ENCODE measurements at regions not wholly inside any gene's neighbourhood (a gene's known extent, or its start where the extent isn't known, plus 50 kb on each side); places are given as distances from the start of the nearest gene placed in this dataset.

DNA sequence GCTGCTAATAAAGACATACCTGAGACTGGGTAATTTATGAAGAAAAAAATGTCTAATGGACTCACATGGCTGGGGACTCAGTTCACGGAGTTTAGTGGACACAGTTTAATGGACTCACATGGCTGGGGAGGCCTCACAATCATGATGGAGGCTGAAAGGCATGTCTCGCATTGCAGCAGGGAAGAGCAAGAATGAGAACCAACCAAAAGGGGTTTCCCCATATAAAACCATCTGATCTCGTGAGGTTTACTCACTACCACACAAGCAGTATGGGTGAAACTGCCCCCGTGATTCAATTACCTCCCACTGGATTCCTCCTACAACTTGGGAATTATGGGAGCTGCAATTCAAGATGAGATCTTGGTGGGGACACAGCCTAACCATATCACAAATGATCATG lies 1181.2 kb downstream of the PCDH9 start:
- Histone ChIP-seq H3K4me2 (ENCODE audit: control insufficient read depth, insufficient read depth) (no peak overlapping the region), H3K79me2 (ENCODE audit: control insufficient read depth, insufficient read depth, low read length) (no peaks in the 10 kb centered on the region), H4K20me1 (ENCODE audit: control insufficient read depth, insufficient read depth) (no peaks in the 10 kb centered on the region), H3K9me3 (replicated peaks; ENCODE audit: control insufficient read depth, insufficient read depth, low read length) (no peaks in the 10 kb centered on the region; the same call in 2 of the 3 replicates), H3K4me3 (no peak overlapping the region), H3K36me3 (ENCODE audit: control insufficient read depth in 2 of 2, insufficient read depth in 2 of 2, low read length in 1 of 2) (no peaks in the 10 kb centered on the region), H3K9ac (ENCODE audit: control insufficient read depth, insufficient read depth, low read length) (no peak overlapping the region), H3K27ac (ENCODE audit: control insufficient read depth, insufficient read depth) (no peak overlapping the region), H3K4me1 (ENCODE audit: control insufficient read depth, insufficient read depth, low read length) (no peaks in the 10 kb centered on the region), H3K27me3 (replicated peaks in 1 of 2; ENCODE audit: control insufficient read depth in 2 of 2, insufficient read depth in 2 of 2, low read length in 1 of 2) (no peaks in the 10 kb centered on the region), H2AFZ (ENCODE audit: control insufficient read depth, low read depth, low read length) (no peak overlapping the region)
- in situ Hi-C loops (cut with MboI) = no loop called here
- SMC1A ChIA-PET (ENCODE audit: uncharacterized antibody, unreplicated experiment) = no interaction called here
- POLR2A ChIA-PET = no interaction called here
- no TSS peak for BruUV-seq (replicated peaks)
- DNase-seq (ENCODE audit: low read depth, low spot score) (no peak), ATAC-seq (no peak), FAIRE-seq (no peak)
- RAD21 ChIA-PET (ENCODE audit: unreplicated experiment) = no interaction called here
- intact Hi-C loops (cut with micrococcal nuclease; ENCODE audit: unreplicated experiment) = no loop called here
- CTCF ChIA-PET = no interaction called here
- 26% methylated on average over 4 of the region's 4 CpGs for WGBS (ENCODE audit: insufficient coverage, insufficient replicate concordance, low lambda C conversion rate, missing lambda C conversion rate)
- TF ChIP-seq YY1 (IDR thresholded peaks at IDR 0.05; ENCODE audit: low read depth, low read length) (no peak), NRF1 (conservative IDR thresholded peaks at IDR 0.05; ENCODE audit: low read depth, low read length) (no peak), MTA3 (IDR thresholded peaks at IDR 0.05; ENCODE audit: borderline replicate concordance, low read length) (no peak), NFIC (IDR thresholded peaks at IDR 0.05; ENCODE audit: low read depth, low read length) (no peak)
- TF ChIP-seq, protein P1, sequence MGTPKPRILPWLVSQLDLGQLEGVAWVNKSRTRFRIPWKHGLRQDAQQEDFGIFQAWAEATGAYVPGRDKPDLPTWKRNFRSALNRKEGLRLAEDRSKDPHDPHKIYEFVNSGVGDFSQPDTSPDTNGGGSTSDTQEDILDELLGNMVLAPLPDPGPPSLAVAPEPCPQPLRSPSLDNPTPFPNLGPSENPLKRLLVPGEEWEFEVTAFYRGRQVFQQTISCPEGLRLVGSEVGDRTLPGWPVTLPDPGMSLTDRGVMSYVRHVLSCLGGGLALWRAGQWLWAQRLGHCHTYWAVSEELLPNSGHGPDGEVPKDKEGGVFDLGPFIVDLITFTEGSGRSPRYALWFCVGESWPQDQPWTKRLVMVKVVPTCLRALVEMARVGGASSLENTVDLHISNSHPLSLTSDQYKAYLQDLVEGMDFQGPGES (IDR thresholded peaks at IDR 0.05) = no peak

DNA sequence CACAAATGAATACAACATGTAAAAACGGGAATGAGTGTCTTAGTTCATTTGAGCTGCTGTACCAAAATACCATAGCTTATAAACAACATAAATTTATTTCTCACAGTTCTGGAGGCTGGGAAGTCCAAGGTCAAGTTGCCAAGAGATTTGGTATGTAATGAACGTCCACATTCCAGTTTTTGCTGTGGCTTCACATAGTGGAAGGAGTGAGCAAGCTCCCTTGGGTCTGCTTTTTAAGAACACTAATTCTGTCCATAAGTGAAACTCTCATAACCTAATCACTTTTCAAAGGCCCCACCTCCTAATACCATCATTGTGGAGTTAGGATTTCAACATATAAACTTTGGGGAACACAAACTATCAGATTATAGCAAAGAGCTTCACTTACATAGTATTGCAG lies 1189.6 kb downstream of the PCDH9 start:
- CTCF ChIA-PET = no interaction called here
- Histone ChIP-seq H3K4me2 (ENCODE audit: control insufficient read depth, insufficient read depth) (no peak overlapping the region), H3K27ac (ENCODE audit: control insufficient read depth, insufficient read depth) (no peak overlapping the region), H3K4me1 (ENCODE audit: control insufficient read depth, insufficient read depth, low read length) (no peaks in the 10 kb centered on the region), H3K79me2 (ENCODE audit: control insufficient read depth, insufficient read depth, low read length) (no peaks in the 10 kb centered on the region), H2AFZ (ENCODE audit: control insufficient read depth, low read depth, low read length) (no peak overlapping the region), H3K4me3 (no peak overlapping the region), H3K9me3 (replicated peaks; ENCODE audit: control insufficient read depth, insufficient read depth, low read length) (no peaks in the 10 kb centered on the region), H3K36me3 (ENCODE audit: control insufficient read depth in 2 of 2, insufficient read depth in 2 of 2, low read length in 1 of 2) (no peaks in the 10 kb centered on the region), H3K27me3 (replicated peaks in 1 of 2; ENCODE audit: control insufficient read depth in 2 of 2, insufficient read depth in 2 of 2, low read length in 1 of 2) (no peaks in the 10 kb centered on the region), H4K20me1 (ENCODE audit: control insufficient read depth, insufficient read depth) (no peaks in the 10 kb centered on the region), H3K9ac (ENCODE audit: control insufficient read depth, insufficient read depth, low read length) (no peak overlapping the region)
- intact Hi-C loops (cut with micrococcal nuclease; ENCODE audit: unreplicated experiment) (no loop called here), in situ Hi-C loops (cut with MboI) (no loop called here)
- RAD21 ChIA-PET (ENCODE audit: unreplicated experiment) = no interaction called here
- FAIRE-seq (no peak), ATAC-seq (no peak), DNase-seq (ENCODE audit: low read depth, low spot score) (no peak)
- WGBS (ENCODE audit: insufficient coverage, insufficient replicate concordance, low lambda C conversion rate, missing lambda C conversion rate) = 0% methylated on average over 2 of the region's 2 CpGs
- SMC1A ChIA-PET (ENCODE audit: uncharacterized antibody, unreplicated experiment) = interaction anchor here (1.2 kb wide), 2 partner anchors 72 to 88 kb away, joined by 3 read pairs; no protein-coding TSS in a partner anchor
- POLR2A ChIA-PET = no interaction called here
- no TSS peak for BruUV-seq (replicated peaks)
- TF ChIP-seq ZNF24 (IDR thresholded peaks at IDR 0.05) = no peak
- TF ChIP-seq GATAD2B (conservative IDR thresholded peaks at IDR 0.05; ENCODE audit: low read depth) = no peak
- TF ChIP-seq, protein P2, sequence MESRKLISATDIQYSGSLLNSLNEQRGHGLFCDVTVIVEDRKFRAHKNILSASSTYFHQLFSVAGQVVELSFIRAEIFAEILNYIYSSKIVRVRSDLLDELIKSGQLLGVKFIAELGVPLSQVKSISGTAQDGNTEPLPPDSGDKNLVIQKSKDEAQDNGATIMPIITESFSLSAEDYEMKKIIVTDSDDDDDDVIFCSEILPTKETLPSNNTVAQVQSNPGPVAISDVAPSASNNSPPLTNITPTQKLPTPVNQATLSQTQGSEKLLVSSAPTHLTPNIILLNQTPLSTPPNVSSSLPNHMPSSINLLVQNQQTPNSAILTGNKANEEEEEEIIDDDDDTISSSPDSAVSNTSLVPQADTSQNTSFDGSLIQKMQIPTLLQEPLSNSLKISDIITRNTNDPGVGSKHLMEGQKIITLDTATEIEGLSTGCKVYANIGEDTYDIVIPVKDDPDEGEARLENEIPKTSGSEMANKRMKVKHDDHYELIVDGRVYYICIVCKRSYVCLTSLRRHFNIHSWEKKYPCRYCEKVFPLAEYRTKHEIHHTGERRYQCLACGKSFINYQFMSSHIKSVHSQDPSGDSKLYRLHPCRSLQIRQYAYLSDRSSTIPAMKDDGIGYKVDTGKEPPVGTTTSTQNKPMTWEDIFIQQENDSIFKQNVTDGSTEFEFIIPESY (IDR thresholded peaks at IDR 0.05) = no peak
- TF ChIP-seq, protein P3, sequence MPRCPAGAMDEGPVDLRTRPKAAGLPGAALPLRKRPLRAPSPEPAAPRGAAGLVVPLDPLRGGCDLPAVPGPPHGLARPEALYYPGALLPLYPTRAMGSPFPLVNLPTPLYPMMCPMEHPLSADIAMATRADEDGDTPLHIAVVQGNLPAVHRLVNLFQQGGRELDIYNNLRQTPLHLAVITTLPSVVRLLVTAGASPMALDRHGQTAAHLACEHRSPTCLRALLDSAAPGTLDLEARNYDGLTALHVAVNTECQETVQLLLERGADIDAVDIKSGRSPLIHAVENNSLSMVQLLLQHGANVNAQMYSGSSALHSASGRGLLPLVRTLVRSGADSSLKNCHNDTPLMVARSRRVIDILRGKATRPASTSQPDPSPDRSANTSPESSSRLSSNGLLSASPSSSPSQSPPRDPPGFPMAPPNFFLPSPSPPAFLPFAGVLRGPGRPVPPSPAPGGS (IDR thresholded peaks at IDR 0.05; ENCODE audit: borderline replicate concordance, insufficient read depth, low read depth, low read length, poor library complexity, severe bottlenecking) = no peak
- no peak for TF ChIP-seq CBFB (IDR thresholded peaks at IDR 0.05; ENCODE audit: low read depth)
